ENCODE measurements at regions not wholly inside any gene's neighbourhood (a gene's known extent, or its start where the extent isn't known, plus 50 kb on each side); places are given as distances from the start of the nearest gene placed in this dataset.

DNA sequence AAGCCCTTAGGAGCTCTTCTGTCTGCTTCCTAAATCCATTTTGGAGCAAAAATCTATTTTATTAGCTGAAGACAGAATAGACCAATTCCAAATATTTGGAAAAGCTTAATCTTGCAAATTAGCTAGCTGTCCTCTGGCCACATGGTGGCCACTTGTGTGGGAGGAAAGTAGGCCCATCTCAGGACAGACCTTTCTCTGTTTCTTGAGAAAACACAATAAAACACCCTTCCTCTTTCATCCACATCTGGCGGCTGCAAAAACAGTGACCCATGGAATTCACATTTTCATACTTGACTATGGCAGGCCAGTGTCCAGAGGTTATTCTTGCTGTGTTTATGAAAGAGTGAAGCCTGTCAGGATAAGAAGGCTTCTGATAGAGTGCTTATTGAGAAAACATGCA lies 275.6 kb downstream of the PLPP3 start:
- ChIA-PET POLR2A (interaction anchor here (1.1 kb wide), 1 partner anchor 11 kb away, joined by 3 read pairs; no protein-coding TSS in a partner anchor), SMC1A (ENCODE audit: uncharacterized antibody, unreplicated experiment) (interaction anchor here (0.6 to 2.0 kb wide), 7 partner anchors 8 to 51 kb away, joined by 3 to 4 read pairs (median 3); no protein-coding TSS in a partner anchor), CTCF (no interaction called here), RAD21 (ENCODE audit: unreplicated experiment) (interaction anchor here (1.0 kb wide), 1 partner anchor 437 kb away, joined by 3 read pairs; no protein-coding TSS in a partner anchor)
- no peaks in the 10 kb centered on the region for H3K4me1 ChIP-seq (ENCODE audit: control insufficient read depth, insufficient read depth, low read length)
- H3K79me2 ChIP-seq (ENCODE audit: control insufficient read depth, insufficient read depth, low read length), result no peaks in the 10 kb centered on the region
- TF ChIP-seq CHD2 (IDR thresholded peaks at IDR 0.05; ENCODE audit: borderline replicate concordance, low read depth, low read length), result no peak
- TF ChIP-seq, protein P1, sequence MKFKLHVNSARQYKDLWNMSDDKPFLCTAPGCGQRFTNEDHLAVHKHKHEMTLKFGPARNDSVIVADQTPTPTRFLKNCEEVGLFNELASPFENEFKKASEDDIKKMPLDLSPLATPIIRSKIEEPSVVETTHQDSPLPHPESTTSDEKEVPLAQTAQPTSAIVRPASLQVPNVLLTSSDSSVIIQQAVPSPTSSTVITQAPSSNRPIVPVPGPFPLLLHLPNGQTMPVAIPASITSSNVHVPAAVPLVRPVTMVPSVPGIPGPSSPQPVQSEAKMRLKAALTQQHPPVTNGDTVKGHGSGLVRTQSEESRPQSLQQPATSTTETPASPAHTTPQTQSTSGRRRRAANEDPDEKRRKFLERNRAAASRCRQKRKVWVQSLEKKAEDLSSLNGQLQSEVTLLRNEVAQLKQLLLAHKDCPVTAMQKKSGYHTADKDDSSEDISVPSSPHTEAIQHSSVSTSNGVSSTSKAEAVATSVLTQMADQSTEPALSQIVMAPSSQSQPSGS (IDR thresholded peaks at IDR 0.05; ENCODE audit: low read length), result no peak
- TF ChIP-seq TCF3 (IDR thresholded peaks at IDR 0.05; ENCODE audit: borderline replicate concordance, insufficient read depth, low read depth, low read length), result no peak
- TF ChIP-seq, protein P2, sequence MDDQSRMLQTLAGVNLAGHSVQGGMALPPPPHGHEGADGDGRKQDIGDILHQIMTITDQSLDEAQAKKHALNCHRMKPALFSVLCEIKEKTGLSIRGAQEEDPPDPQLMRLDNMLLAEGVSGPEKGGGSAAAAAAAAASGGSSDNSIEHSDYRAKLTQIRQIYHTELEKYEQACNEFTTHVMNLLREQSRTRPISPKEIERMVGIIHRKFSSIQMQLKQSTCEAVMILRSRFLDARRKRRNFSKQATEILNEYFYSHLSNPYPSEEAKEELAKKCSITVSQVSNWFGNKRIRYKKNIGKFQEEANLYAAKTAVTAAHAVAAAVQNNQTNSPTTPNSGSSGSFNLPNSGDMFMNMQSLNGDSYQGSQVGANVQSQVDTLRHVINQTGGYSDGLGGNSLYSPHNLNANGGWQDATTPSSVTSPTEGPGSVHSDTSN (IDR thresholded peaks at IDR 0.05; ENCODE audit: insufficient replicate concordance, low read depth, low read length), result no peak
- TF ChIP-seq MTA3 (IDR thresholded peaks at IDR 0.05; ENCODE audit: borderline replicate concordance, low read length), result no peak
- TF ChIP-seq ZNF207 (IDR thresholded peaks at IDR 0.05; ENCODE audit: borderline replicate concordance), result no peak
- no peak for TF ChIP-seq IKZF2 (IDR thresholded peaks at IDR 0.05)
- TF ChIP-seq, protein P3, sequence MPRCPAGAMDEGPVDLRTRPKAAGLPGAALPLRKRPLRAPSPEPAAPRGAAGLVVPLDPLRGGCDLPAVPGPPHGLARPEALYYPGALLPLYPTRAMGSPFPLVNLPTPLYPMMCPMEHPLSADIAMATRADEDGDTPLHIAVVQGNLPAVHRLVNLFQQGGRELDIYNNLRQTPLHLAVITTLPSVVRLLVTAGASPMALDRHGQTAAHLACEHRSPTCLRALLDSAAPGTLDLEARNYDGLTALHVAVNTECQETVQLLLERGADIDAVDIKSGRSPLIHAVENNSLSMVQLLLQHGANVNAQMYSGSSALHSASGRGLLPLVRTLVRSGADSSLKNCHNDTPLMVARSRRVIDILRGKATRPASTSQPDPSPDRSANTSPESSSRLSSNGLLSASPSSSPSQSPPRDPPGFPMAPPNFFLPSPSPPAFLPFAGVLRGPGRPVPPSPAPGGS (IDR thresholded peaks at IDR 0.05; ENCODE audit: borderline replicate concordance, insufficient read depth, low read depth, low read length, poor library complexity, severe bottlenecking), result no peak
- no peak for TF ChIP-seq WRNIP1 (IDR thresholded peaks at IDR 0.05; ENCODE audit: borderline replicate concordance, low read depth, low read length)
- TF ChIP-seq MEF2A (IDR thresholded peaks at IDR 0.05; ENCODE audit: insufficient read depth, low read depth, low read length), result no peak
- no peak for TF ChIP-seq RB1 (IDR thresholded peaks at IDR 0.05; ENCODE audit: borderline replicate concordance)
- no peak for TF ChIP-seq ZNF24 (IDR thresholded peaks at IDR 0.05)
- TF ChIP-seq, protein P4, sequence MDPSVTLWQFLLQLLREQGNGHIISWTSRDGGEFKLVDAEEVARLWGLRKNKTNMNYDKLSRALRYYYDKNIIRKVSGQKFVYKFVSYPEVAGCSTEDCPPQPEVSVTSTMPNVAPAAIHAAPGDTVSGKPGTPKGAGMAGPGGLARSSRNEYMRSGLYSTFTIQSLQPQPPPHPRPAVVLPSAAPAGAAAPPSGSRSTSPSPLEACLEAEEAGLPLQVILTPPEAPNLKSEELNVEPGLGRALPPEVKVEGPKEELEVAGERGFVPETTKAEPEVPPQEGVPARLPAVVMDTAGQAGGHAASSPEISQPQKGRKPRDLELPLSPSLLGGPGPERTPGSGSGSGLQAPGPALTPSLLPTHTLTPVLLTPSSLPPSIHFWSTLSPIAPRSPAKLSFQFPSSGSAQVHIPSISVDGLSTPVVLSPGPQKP (IDR thresholded peaks at IDR 0.05; ENCODE audit: low read depth, low read length), result no peak
- no peaks in the 10 kb centered on the region for H3K36me3 ChIP-seq (ENCODE audit: control insufficient read depth in 2 of 2, insufficient read depth in 2 of 2, low read length in 1 of 2)
- BruUV-seq (replicated peaks), result no TSS peak
- DNase-seq (ENCODE audit: low read depth, low spot score), result no peak
- H4K20me1 ChIP-seq (ENCODE audit: control insufficient read depth, insufficient read depth), result no peaks in the 10 kb centered on the region
- no peak overlapping the region for H3K9ac ChIP-seq (ENCODE audit: control insufficient read depth, insufficient read depth, low read length)
- ATAC-seq, result no peak
- FAIRE-seq, result no peak
- H3K4me3 ChIP-seq, result no peak overlapping the region
- no peaks in the 10 kb centered on the region; a peak in 1 of 4 replicates for H3K27me3 ChIP-seq (replicated peaks in 1 of 2; ENCODE audit: control insufficient read depth in 2 of 2, insufficient read depth in 2 of 2, low read length in 1 of 2)
- WGBS (ENCODE audit: insufficient coverage, insufficient replicate concordance, low lambda C conversion rate, missing lambda C conversion rate), result 95% methylated on average over 1 of the region's 1 CpG
- no peak overlapping the region for H2AFZ ChIP-seq (ENCODE audit: control insufficient read depth, low read depth, low read length)
- H3K9me3 ChIP-seq (replicated peaks; ENCODE audit: control insufficient read depth, insufficient read depth, low read length), result no peaks in the 10 kb centered on the region; the same call in 2 of the 3 replicates
- no peak overlapping the region for H3K27ac ChIP-seq (ENCODE audit: control insufficient read depth, insufficient read depth)
- intact Hi-C loops (cut with micrococcal nuclease; ENCODE audit: unreplicated experiment) (no loop called here), in situ Hi-C loops (cut with MboI) (no loop called here)
- no peak overlapping the region for H3K4me2 ChIP-seq (ENCODE audit: control insufficient read depth, insufficient read depth)
